EH (cell line): ENCODE measurements at regions not wholly inside any gene's neighbourhood (a gene's known extent, or its start where the extent isn't known, plus 50 kb on each side); places are given as distances from the start of the nearest gene placed in this dataset.

Experiments used
- DNase-seq: peaks from one replicate; pipeline ENCODE4 v3.0.0-alpha.2; 2015; ENCODE audit warnings: low read depth

GRCh38 chr2:126579868-126580267, 76.1 kb upstream of the GYPC start:
- no peak for DNase-seq

GRCh38 chr2:126586317-126586716, 69.6 kb upstream of the GYPC start:
- DNase-seq, result no peak

- DNase-seq, result no peak
These were observed 56.9 kb upstream of the GYPC start for GRCh38 chr2:126599062-126599461.

GRCh38 chr2:126600742-126601141, 55.2 kb upstream of the GYPC start:
- no peak for DNase-seq

GRCh38 chr2:126602334-126602733, 53.6 kb upstream of the GYPC start:
- no peak for DNase-seq
